Loucy (cell line): ENCODE measurements at regions not wholly inside any gene's neighbourhood (a gene's known extent, or its start where the extent isn't known, plus 50 kb on each side); places are given as distances from the start of the nearest gene placed in this dataset.

ENCODE experiments used
- H2AFZ ChIP-seq: fragments of 200-600 bp; sonication (generic); 2 replicates; pipeline ENCODE4 v1.6.0; 2016; ENCODE audit warnings: antibody characterized with exemption, mild to moderate bottlenecking, low read length, moderate library complexity
- H3F3A ChIP-seq: fragments of 200-600 bp; 2 replicates; pipeline ENCODE4 v1.6.0; 2016; ENCODE audit warnings: antibody characterized with exemption, low read depth, mild to moderate bottlenecking
- H3K27me3 ChIP-seq: fragments of 200-600 bp; sonication (generic); 2 replicates; pipeline ENCODE4 v1.6.1; 2014; ENCODE audit warnings: low read length, mild to moderate bottlenecking; ENCODE audit not compliant: insufficient read depth, poor library complexity, severe bottlenecking
- H3K36me3 ChIP-seq: fragments of 200-600 bp; sonication (generic); 2 replicates; pipeline ENCODE4 v1.6.1; 2016; ENCODE audit warnings: low read length; ENCODE audit not compliant: insufficient read depth
- H3K4me1 ChIP-seq: fragments of 200-600 bp; sonication (generic); 2 replicates; pipeline ENCODE4 v1.5.1; 2014; ENCODE audit warnings: low read length, mild to moderate bottlenecking; ENCODE audit not compliant: insufficient read depth, poor library complexity, severe bottlenecking
- H3K4me2 ChIP-seq: fragments of 200-600 bp; sonication (generic); 2 replicates; pipeline ENCODE4 v1.6.0; 2014; ENCODE audit warnings: antibody characterized with exemption, low read length, low read depth, mild to moderate bottlenecking; ENCODE audit not compliant: poor library complexity, severe bottlenecking
- H3K4me3 ChIP-seq: fragments of 200-600 bp; sonication (generic); 2 replicates; pipeline ENCODE4 v1.5.1; 2014; ENCODE audit warnings: low read length, mild to moderate bottlenecking, mixed read lengths; ENCODE audit not compliant: poor library complexity, severe bottlenecking
- H3K79me2 ChIP-seq: fragments of 200-600 bp; sonication (generic); 2 replicates; pipeline ENCODE4 v1.6.1; 2014; ENCODE audit warnings: low read length; ENCODE audit not compliant: insufficient read depth
- H3K9ac ChIP-seq: fragments of 200-600 bp; sonication (generic); 2 replicates; pipeline ENCODE4 v1.6.0; 2014; ENCODE audit warnings: mild to moderate bottlenecking, low read depth, low read length, moderate library complexity; ENCODE audit not compliant: poor library complexity, severe bottlenecking
- H3K9me2 ChIP-seq: fragments of 200-600 bp; sonication (generic); replicated peaks from 2 replicates; pipeline ENCODE4 v1.6.1; 2016; ENCODE audit warnings: low read depth, low read length, mixed read lengths
- H3K9me3 ChIP-seq: fragments of 200-600 bp; sonication (generic); 2 replicates; pipeline ENCODE4 v1.6.1; 2014; ENCODE audit warnings: mild to moderate bottlenecking, antibody characterized with exemption, low read length, low read depth; ENCODE audit not compliant: insufficient read depth
- H4K20me1 ChIP-seq: fragments of 200-600 bp; sonication (generic); 2 replicates; pipeline ENCODE4 v1.6.0; 2014; ENCODE audit warnings: antibody characterized with exemption, low read length, mild to moderate bottlenecking; ENCODE audit not compliant: insufficient read depth, poor library complexity, severe bottlenecking
- CTCF ChIP-seq: fragments of 200-600 bp; sonication (generic); conservative IDR thresholded peaks from 2 replicates; pipeline ENCODE4 v1.5.1; 2014; ENCODE audit warnings: mild to moderate bottlenecking, antibody characterized with exemption, low read length
- EZH2phosphoT487 ChIP-seq: fragments of 200-600 bp; IDR thresholded peaks from 2 replicates; pipeline ENCODE4 v1.6.1; 2018; ENCODE audit warnings: antibody characterized with exemption, mild to moderate bottlenecking, moderate library complexity, borderline replicate concordance

GRCh38 chr13:90498816-90499215, 848.7 kb upstream of the MIR17HG start:
- Histone ChIP-seq H3K4me1 (no peaks in the 10 kb centered on the region), H3K79me2 (no peaks in the 10 kb centered on the region), H3K9me3 (no peaks in the 10 kb centered on the region), H4K20me1 (no peaks in the 10 kb centered on the region), H3K27me3 (no peaks in the 10 kb centered on the region), H2AFZ (no peak overlapping the region), H3K36me3 (no peaks in the 10 kb centered on the region), H3K9ac (no peak overlapping the region), H3K4me3 (no peak overlapping the region), H3F3A (no peaks in the 10 kb centered on the region), H3K4me2 (no peak overlapping the region), H3K9me2 (no peaks in the 10 kb centered on the region)
- no peak for TF ChIP-seq EZH2phosphoT487
- TF ChIP-seq CTCF: no peak

- Histone ChIP-seq H2AFZ (no peak overlapping the region), H3K4me1 (no peaks in the 10 kb centered on the region), H3K79me2 (no peaks in the 10 kb centered on the region), H3K27me3 (no peaks in the 10 kb centered on the region), H3K4me3 (no peak overlapping the region), H3K36me3 (no peaks in the 10 kb centered on the region), H4K20me1 (no peaks in the 10 kb centered on the region), H3K9ac (no peak overlapping the region), H3K9me2 (no peaks in the 10 kb centered on the region), H3K9me3 (no peaks in the 10 kb centered on the region), H3F3A (no peaks in the 10 kb centered on the region), H3K4me2 (no peak overlapping the region)
- TF ChIP-seq CTCF (no peak), EZH2phosphoT487 (no peak)
These were observed 846.9 kb upstream of the MIR17HG start for GRCh38 chr13:90500569-90500968.

GRCh38 chr13:90502153-90502552, 845.3 kb upstream of the MIR17HG start:
- H3K36me3 ChIP-seq: no peaks in the 10 kb centered on the region
- H2AFZ ChIP-seq: no peak overlapping the region
- H3F3A ChIP-seq: no peaks in the 10 kb centered on the region
- H3K4me1 ChIP-seq: no peaks in the 10 kb centered on the region
- TF ChIP-seq EZH2phosphoT487 (no peak), CTCF (no peak)
- no peaks in the 10 kb centered on the region for H3K9me3 ChIP-seq
- H3K79me2 ChIP-seq: no peaks in the 10 kb centered on the region
- no peaks in the 10 kb centered on the region for H3K9me2 ChIP-seq
- H3K4me3 ChIP-seq: no peak overlapping the region
- H4K20me1 ChIP-seq: no peaks in the 10 kb centered on the region
- H3K4me2 ChIP-seq: no peak overlapping the region
- no peaks in the 10 kb centered on the region for H3K27me3 ChIP-seq
- H3K9ac ChIP-seq: no peak overlapping the region
